Pancreas (tissue), 10 donors: ENCODE measurements at regions not wholly inside any gene's neighbourhood (a gene's known extent, or its start where the extent isn't known, plus 50 kb on each side); places are given as distances from the start of the nearest gene placed in this dataset.
"Not testable (repeated sequence)": the region's sequence is repeated elsewhere in the genome, so short reads cannot be mapped to it uniquely, and the experiment has no call there.

Experiments used
- ATAC-seq, 4 donors: fragments of 200-7000 bp; cut with Tn5 transposase; one replicate each; pipeline versions ENCODE4 v1.8.0 to v1.9.1; 2020; ENCODE audit warnings: mild to moderate bottlenecking in 4 of 4, moderate library complexity in 4 of 4
- DNase-seq, 6 donors: peaks; one replicate each; pipeline ENCODE4 v3.0.0-alpha.2; 2020
- FAIRE-seq: peaks from 2 replicates; lab custom pipeline; 2012; peaks lifted over from hg19 to GRCh38; lab: Jason Lieb, UNC
- H3K27ac ChIP-seq, 4 donors: fragments of 200-600 bp; sonication (generic); 1 replicate in 3 of 4; 2 replicates in 1 of 4; pipeline versions ENCODE4 v1.5.0 to v1.8.0; 2020
- H3K27me3 ChIP-seq, 4 donors: fragments of 200-600 bp; one replicate each; pipeline ENCODE4 v1.8.0; 2021
- H3K36me3 ChIP-seq, 3 donors: fragments of 200-600 bp; sonication (generic) in 1 of 3; one replicate each; pipeline versions ENCODE4 v1.5.0 to v1.8.0; 2020 to 2021
- H3K4me1 ChIP-seq, 3 donors: fragments of 200-600 bp; one replicate each; pipeline ENCODE4 v1.8.0; 2021
- H3K4me3 ChIP-seq, 4 donors: fragments of 200-600 bp; sonication (generic) in 2 of 4; one replicate each; pipeline versions ENCODE4 v1.5.0 to v1.8.0; 2020 to 2021
- H3K9me3 ChIP-seq, 4 donors: fragments of 200-600 bp; one replicate each; pipeline ENCODE4 v1.8.0; 2021
- CTCF ChIP-seq, 4 donors: fragments of 200-600 bp; sonication (generic) in 3 of 4; IDR thresholded peaks; one replicate each; pipeline versions ENCODE4 v1.5.0 to v1.8.0; 2021; ENCODE audit warnings: antibody characterized with exemption in 4 of 4
- WGBS, 2 donors: extraction: QIAGEN DNeasy Blood & Tissue Kit; methylation state at CpG; one replicate each; pipeline ENCODE4 v1.1.7; 2013; 5-methylcytosine and 5-hydroxymethylcytosine counted together
- intact Hi-C, 3 donors: fragments of 100-400 bp; cut with DNase I; formaldehyde crosslinking; loops; one replicate each; pipeline versions ENCODE4 v1.11.1 to v1.14.2; 2022
- donor health status: healthy with polysubstance abuse.
- donor health status: DM: no; HTN: no; CAD: no; lungs with moderate emphysema.
- donor health status: DM: no; HTN: no; CAD: no.
- donor health status: control.
- donor health status: control.
- donor health status: Bipolar disorder and iron deficiency.
- donor health status: DM: yes; HTN: yes; CAD: no.
- donor health status: DM: no; HTN: no; CAD: no.
- donor health status: DM: no; HTN: no; CAD: no.
- donor health status: DM: yes; HTN: yes; CAD: no.

- Histone ChIP-seq H3K4me3 (no peak overlapping the region), H3K27ac (no peak overlapping the region), H3K9me3 (no peaks in the 10 kb centered on the region), H3K27me3 (no peaks in the 10 kb centered on the region), H3K36me3 (no peaks in the 10 kb centered on the region), H3K4me1 (no peaks in the 10 kb centered on the region)
- no peak for FAIRE-seq
- ATAC-seq: no peak
- DNase-seq: no peak
- intact Hi-C loops: no loop called here
- TF ChIP-seq CTCF (IDR thresholded peaks at IDR 0.05): no peak
These were observed 220.7 kb upstream of the GAP43 start for GRCh38 chr3:115402651-115403050.

- ATAC-seq (no peak), DNase-seq (no peak), FAIRE-seq (no peak)
- intact Hi-C loops: no loop called here
- no peaks in the 10 kb centered on the region for H3K4me1 ChIP-seq
- H3K27ac ChIP-seq: no peak overlapping the region
- H3K9me3 ChIP-seq: no peaks in the 10 kb centered on the region
- H3K4me3 ChIP-seq: no peak overlapping the region
- TF ChIP-seq CTCF (IDR thresholded peaks at IDR 0.05): no peak
- no peaks in the 10 kb centered on the region for H3K27me3 ChIP-seq
- no peaks in the 10 kb centered on the region for H3K36me3 ChIP-seq
- 25 to 31% methylated on average over 2 of the region's 2 CpGs for WGBS, 2 donors
These were observed 219.5 kb upstream of the GAP43 start for GRCh38 chr3:115403786-115404185.

GRCh38 chr3:115409596-115409995 is 213.7 kb upstream of the GAP43 start:
- no peaks in the 10 kb centered on the region for H3K27me3 ChIP-seq
- no peaks in the 10 kb centered on the region for H3K4me1 ChIP-seq
- H3K9me3 ChIP-seq: no peaks in the 10 kb centered on the region
- no peak for FAIRE-seq
- 79 to 85% methylated on average over 5 of the region's 5 CpGs for WGBS, 2 donors
- no peak for DNase-seq
- ATAC-seq: no peak
- no peak for TF ChIP-seq CTCF (IDR thresholded peaks at IDR 0.05)
- intact Hi-C loops: no loop called here
- H3K4me3 ChIP-seq: no peak overlapping the region
- no peaks in the 10 kb centered on the region for H3K36me3 ChIP-seq
- H3K27ac ChIP-seq: no peak overlapping the region

- H3K27me3 ChIP-seq, H3K4me3 ChIP-seq, H3K4me1 ChIP-seq, ATAC-seq, intact Hi-C loops, DNase-seq, H3K27ac ChIP-seq, H3K9me3 ChIP-seq, FAIRE-seq, H3K36me3 ChIP-seq: not testable (repeated sequence)
- 83 to 91% methylated on average over 4 of the region's 4 CpGs for WGBS, 2 donors
These were observed 208.7 kb upstream of the GAP43 start for GRCh38 chr3:115414610-115415009.

- no peak for FAIRE-seq
These were observed 207.9 kb upstream of the GAP43 start for GRCh38 chr3:115415246-115415996.

More at GRCh38 chr3:115415246-115415996, 207.9 kb upstream of the GAP43 start:
- Histone ChIP-seq H3K27me3 (no peaks in the 10 kb centered on the region), H3K9me3 (no peaks in the 10 kb centered on the region), H3K4me3 (no peak overlapping the region), H3K4me1 (no peaks in the 10 kb centered on the region), H3K36me3 (no peaks in the 10 kb centered on the region), H3K27ac (no peak overlapping the region)
- TF ChIP-seq CTCF (IDR thresholded peaks at IDR 0.05): no peak
- DNase-seq (no peak), ATAC-seq (no peak)
- intact Hi-C loops: no loop called here
- WGBS, 2 donors: 73% methylated on average over 4 of the region's 4 CpGs
